NOMO-1 treated with DMSO at 0.1 percent for 48 hours (cell line): ENCODE measurements at regions not wholly inside any gene's neighbourhood (a gene's known extent, or its start where the extent isn't known, plus 50 kb on each side); places are given as distances from the start of the nearest gene placed in this dataset.
"Not testable (repeated sequence)": the region's sequence is repeated elsewhere in the genome, so short reads cannot be mapped to it uniquely, and the experiment has no call there.

Experiments
- DNase-seq: peaks from one replicate; lab custom pipeline; 2025; ENCODE audit not compliant: unreplicated experiment; lab: John Stamatoyannopoulos, UW

- not testable (repeated sequence) for DNase-seq
Observed at GRCh38 chr5:85994653-85995052, 623.1 kb upstream of the COX7C start.

- DNase-seq = no peak
Observed at GRCh38 chr5:85998656-85999055, 619.1 kb upstream of the COX7C start.

GRCh38 chr5:86008293-86008692 is 609.4 kb upstream of the COX7C start:
- no peak for DNase-seq

GRCh38 chr5:86008704-86009103 is 609.0 kb upstream of the COX7C start:
- DNase-seq = no peak

GRCh38 chr5:86011937-86012336 is 605.8 kb upstream of the COX7C start:
- no peak for DNase-seq

- DNase-seq = no peak
Observed at GRCh38 chr5:86029308-86029707, 588.4 kb upstream of the COX7C start.

- no peak for DNase-seq
Observed at GRCh38 chr5:86030753-86031152, 587.0 kb upstream of the COX7C start.

- DNase-seq = no peak
Observed at GRCh38 chr5:86038566-86038965, 579.2 kb upstream of the COX7C start.

GRCh38 chr5:86039351-86039750 is 578.4 kb upstream of the COX7C start:
- no peak for DNase-seq

- no peak for DNase-seq
Observed at GRCh38 chr5:86070719-86071118, 547.0 kb upstream of the COX7C start.

- DNase-seq = no peak
Observed at GRCh38 chr5:86074297-86074696, 543.4 kb upstream of the COX7C start.

GRCh38 chr5:86075139-86075538 is 542.6 kb upstream of the COX7C start:
- no peak for DNase-seq

GRCh38 chr5:86095092-86095491 is 522.6 kb upstream of the COX7C start:
- DNase-seq = no peak

- no peak for DNase-seq
Observed at GRCh38 chr5:86101966-86102365, 515.8 kb upstream of the COX7C start.

GRCh38 chr5:86108825-86109224 is 508.9 kb upstream of the COX7C start:
- DNase-seq = no peak

GRCh38 chr5:86112249-86112648 is 505.5 kb upstream of the COX7C start:
- no peak for DNase-seq

- no peak for DNase-seq
Observed at GRCh38 chr5:86115164-86115563, 502.6 kb upstream of the COX7C start.

GRCh38 chr5:86118542-86118941 is 499.2 kb upstream of the COX7C start:
- DNase-seq = no peak

GRCh38 chr5:86124333-86124732 is 493.4 kb upstream of the COX7C start:
- no peak for DNase-seq

GRCh38 chr5:86125731-86126601 is 491.8 kb upstream of the COX7C start:
- DNase-seq = no peak

GRCh38 chr5:86127696-86128095 is 490.0 kb upstream of the COX7C start:
- no peak for DNase-seq

- no peak for DNase-seq
Observed at GRCh38 chr5:86129009-86129408, 488.7 kb upstream of the COX7C start.

- no peak for DNase-seq
Observed at GRCh38 chr5:86137297-86137696, 480.4 kb upstream of the COX7C start.
